22Rv1 (cell line): ENCODE measurements at regions not wholly inside any gene's neighbourhood (a gene's known extent, or its start where the extent isn't known, plus 50 kb on each side); places are given as distances from the start of the nearest gene placed in this dataset.

Experiments used
- CTCF ChIP-seq: fragments of 450-650 bp; IDR thresholded peaks from 2 replicates; pipeline ENCODE4 v1.5.1; 2017; ENCODE audit warnings: mild to moderate bottlenecking
- ZFX ChIP-seq: fragments of 450-650 bp; IDR thresholded peaks from 2 replicates; pipeline ENCODE4 v1.6.1; 2017; ENCODE audit warnings: antibody characterized with exemption, borderline replicate concordance

- TF ChIP-seq CTCF (no peak), ZFX (no peak)
Measured at GRCh38 chr14:55749201-55749812, 169.3 kb downstream of the KTN1 start.
